GM20000 (cell line): ENCODE measurements at regions not wholly inside any gene's neighbourhood (a gene's known extent, or its start where the extent isn't known, plus 50 kb on each side); places are given as distances from the start of the nearest gene placed in this dataset.

Experiments used
- DNase-seq: peaks from one replicate; pipeline ENCODE4 v3.0.0; 2012; ENCODE audit warnings: low spot score
- CTCF ChIP-seq: IDR thresholded peaks from 2 replicates; pipeline ENCODE4 v1.5.1; 2012; ENCODE audit warnings: mild to moderate bottlenecking, control low read depth; ENCODE audit errors: extremely low read depth, missing control alignments

DNA sequence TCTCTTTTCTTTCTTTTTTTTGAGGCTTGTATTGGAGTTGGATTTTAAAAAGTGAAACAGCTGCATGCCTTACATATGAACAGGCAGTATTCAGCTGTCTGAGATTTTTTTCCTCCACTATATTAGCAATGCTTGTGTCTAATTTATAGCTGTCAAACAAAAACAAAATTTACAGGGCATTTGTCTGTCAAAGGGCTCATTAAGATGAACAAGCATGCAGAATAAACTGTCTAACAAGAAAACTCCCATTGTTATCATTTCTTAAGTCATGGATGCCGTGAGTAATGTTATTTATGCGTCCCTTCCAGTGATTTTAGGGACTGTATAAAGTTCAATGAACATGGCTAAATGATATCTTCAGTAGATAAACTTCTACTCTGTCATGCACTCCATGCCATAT lies 674.7 kb downstream of the PLCL1 start:
- no peak for DNase-seq
- no peak for TF ChIP-seq CTCF

- no peak for TF ChIP-seq CTCF
- no peak for DNase-seq
Measured at GRCh38 chr2:198478361-198478760, 674.0 kb downstream of the PLCL1 start.

DNA sequence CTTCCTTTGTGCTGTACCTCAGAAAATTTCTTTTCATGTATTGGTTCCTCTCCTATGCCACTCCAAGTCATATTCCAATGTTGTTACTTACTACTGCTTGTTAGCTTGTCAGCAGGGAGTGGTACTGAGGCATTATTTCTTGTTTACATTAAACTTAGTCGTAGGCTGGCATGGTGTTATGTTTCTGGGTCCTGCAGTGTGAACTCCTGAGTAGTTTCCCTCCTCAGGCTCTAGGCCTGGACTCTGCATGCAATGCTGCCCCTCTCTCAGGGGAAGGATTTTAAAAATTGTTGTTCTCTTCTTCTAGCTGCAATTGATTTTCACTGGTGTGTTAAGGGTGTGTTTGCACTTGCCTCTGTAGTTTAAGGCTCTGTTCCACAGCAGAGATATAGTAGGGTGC lies 671.6 kb downstream of the PLCL1 start:
- no peak for DNase-seq
- TF ChIP-seq CTCF = no peak

DNA sequence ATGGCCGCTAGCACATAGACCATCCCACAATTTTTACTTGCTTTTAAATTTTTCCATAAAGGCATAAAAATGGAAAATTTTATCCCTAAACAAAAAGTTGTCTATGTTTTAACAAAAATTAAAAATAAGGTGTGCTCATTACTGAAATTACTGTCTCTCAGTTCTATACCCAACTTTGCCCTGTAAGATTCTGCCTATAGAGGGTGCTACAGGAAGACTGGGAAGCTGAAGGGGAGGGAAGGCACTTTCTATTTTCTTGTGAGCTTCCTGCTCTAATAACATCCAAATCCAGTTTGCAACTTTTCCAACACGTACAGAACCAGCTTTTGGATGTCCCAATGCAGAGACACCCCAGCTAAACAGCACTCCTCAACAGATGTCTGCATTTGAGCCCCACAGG lies 666.9 kb downstream of the PLCL1 start:
- DNase-seq = no peak
- TF ChIP-seq CTCF = no peak

- DNase-seq = no peak
- TF ChIP-seq CTCF = no peak
Measured at GRCh38 chr2:198468136-198468535, 663.7 kb downstream of the PLCL1 start.

DNA sequence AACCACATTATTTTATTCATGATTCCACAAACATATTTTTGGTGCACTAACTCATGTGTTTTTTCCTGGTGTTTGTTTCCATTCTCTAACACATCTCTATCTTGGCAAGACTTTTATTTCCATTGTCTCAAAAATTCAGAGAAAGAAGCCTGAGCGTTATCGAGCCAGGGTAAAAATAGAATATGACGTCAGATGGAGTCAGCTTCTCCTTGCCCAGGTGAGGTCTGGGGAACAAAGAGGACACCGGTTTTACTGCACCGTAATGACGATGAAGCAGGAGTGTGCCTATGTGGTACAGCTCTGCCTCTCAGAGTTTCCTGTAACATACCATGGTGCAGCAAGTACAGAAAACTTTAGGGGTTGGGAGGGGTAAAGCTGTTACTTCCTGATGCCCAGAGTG lies 661.6 kb downstream of the PLCL1 start:
- TF ChIP-seq CTCF = no peak
- no peak for DNase-seq

DNA sequence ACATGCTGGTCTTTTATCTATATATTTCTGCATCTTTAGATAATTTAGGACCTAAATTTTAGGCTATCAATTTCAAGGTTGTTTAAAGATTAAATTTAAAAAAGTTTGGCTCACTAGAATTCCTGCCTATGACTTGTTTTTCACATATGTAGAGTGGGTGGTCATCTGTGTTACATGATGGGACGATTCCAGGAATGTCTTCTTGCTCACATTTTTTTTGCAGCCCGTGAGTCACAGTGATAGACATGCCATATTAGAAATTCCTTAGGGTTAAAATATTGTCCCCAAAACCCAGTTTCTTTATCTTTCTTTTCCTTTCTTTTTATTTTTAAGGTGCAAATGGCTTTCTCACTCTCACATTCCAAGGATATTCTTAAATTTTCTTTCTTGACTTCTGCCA lies 652.0 kb downstream of the PLCL1 start:
- TF ChIP-seq CTCF = no peak

More for the DNA sequence above, 652.0 kb downstream of the PLCL1 start:
- no peak for DNase-seq
